H9 (cell line): ENCODE measurements at regions not wholly inside any gene's neighbourhood (a gene's known extent, or its start where the extent isn't known, plus 50 kb on each side); places are given as distances from the start of the nearest gene placed in this dataset.
"Not testable (repeated sequence)": the region's sequence is repeated elsewhere in the genome, so short reads cannot be mapped to it uniquely, and the experiment has no call there.

Experiments used
- DNase-seq: peaks from one replicate; pipeline ENCODE4 v3.0.0-alpha.2; 2017
- H2AFZ ChIP-seq: one replicate; pipeline ENCODE4 v1.6.1; 2013; ENCODE audit warnings: mild to moderate bottlenecking, low read length, control low read depth, moderate library complexity
- H2AK5ac ChIP-seq: 2 replicates; pipeline ENCODE4 v1.6.1; 2013; ENCODE audit warnings: low read length, control low read depth, mixed read lengths; ENCODE audit not compliant: insufficient read length
- H2BK120ac ChIP-seq: one replicate; pipeline ENCODE4 v1.6.1; 2013; ENCODE audit warnings: low read depth, mild to moderate bottlenecking, low read length, control low read depth, inconsistent platforms; ENCODE audit not compliant: poor library complexity, severe bottlenecking
- H2BK12ac ChIP-seq: 2 replicates; pipeline ENCODE4 v1.6.1; 2013; ENCODE audit warnings: low read length, control low read depth, mixed read lengths, low read depth; ENCODE audit not compliant: insufficient read length
- H2BK15ac ChIP-seq: 2 replicates; pipeline ENCODE4 v1.6.1; 2013; ENCODE audit warnings: low read depth, low read length, control low read depth
- H2BK20ac ChIP-seq: one replicate; pipeline ENCODE4 v1.6.1; 2013; ENCODE audit warnings: low read depth, mild to moderate bottlenecking, low read length, control low read depth, inconsistent platforms; ENCODE audit not compliant: poor library complexity, severe bottlenecking
- H2BK5ac ChIP-seq: 2 replicates; pipeline ENCODE4 v1.6.1; 2013; ENCODE audit warnings: low read length, control low read depth, mixed read lengths; ENCODE audit not compliant: insufficient read length
- H3K14ac ChIP-seq: 2 replicates; pipeline ENCODE4 v1.6.1; 2013; ENCODE audit warnings: low read length, control low read depth; ENCODE audit not compliant: insufficient read depth
- H3K18ac ChIP-seq: 2 replicates; pipeline ENCODE4 v1.6.1; 2013; ENCODE audit warnings: low read depth, mild to moderate bottlenecking, mixed read lengths, low read length, control low read depth; ENCODE audit not compliant: insufficient read length
- H3K23ac ChIP-seq: 2 replicates; pipeline ENCODE4 v1.6.1; 2013; ENCODE audit warnings: low read length, control low read depth, mixed read lengths, low read depth; ENCODE audit not compliant: insufficient read length
- H3K23me2 ChIP-seq: 2 replicates; pipeline ENCODE4 v1.6.1; 2013; ENCODE audit warnings: low read depth, mild to moderate bottlenecking, mixed read lengths, low read length, control low read depth; ENCODE audit not compliant: insufficient read length, poor library complexity, severe bottlenecking
- H3K27ac ChIP-seq: 2 replicates; pipeline ENCODE4 v1.5.1; 2013; ENCODE audit warnings: low read length, control low read depth, mixed read lengths, low read depth; ENCODE audit not compliant: insufficient read length
- H3K27me3 ChIP-seq: 2 replicates; pipeline ENCODE4 v1.6.1; 2013; ENCODE audit warnings: low read length, control low read depth, inconsistent platforms; ENCODE audit not compliant: insufficient read depth
- H3K4ac ChIP-seq: 2 replicates; pipeline ENCODE4 v1.6.1; 2013; ENCODE audit warnings: low read depth, mild to moderate bottlenecking, control low read depth, inconsistent platforms, low read length, moderate library complexity
- H3K4me1 ChIP-seq: 2 replicates; pipeline ENCODE4 v1.6.1; 2013; ENCODE audit warnings: low read length, control low read depth, inconsistent platforms; ENCODE audit not compliant: insufficient read depth
- H3K4me2 ChIP-seq: 2 replicates; pipeline ENCODE4 v1.6.1; 2013; ENCODE audit warnings: low read length, control low read depth, mixed read lengths; ENCODE audit not compliant: insufficient read length, insufficient read depth
- H3K56ac ChIP-seq: 2 replicates; pipeline ENCODE4 v1.6.1; 2013; ENCODE audit warnings: low read depth, mild to moderate bottlenecking, mixed read lengths, low read length, control low read depth; ENCODE audit not compliant: insufficient read length
- H3K79me1 ChIP-seq: 2 replicates; pipeline ENCODE4 v1.6.1; 2013; ENCODE audit warnings: low read depth, mild to moderate bottlenecking, moderate library complexity, low read length, control low read depth, inconsistent platforms; ENCODE audit not compliant: insufficient read depth, poor library complexity, severe bottlenecking
- H3K79me2 ChIP-seq: 2 replicates; pipeline ENCODE4 v1.6.1; 2013; ENCODE audit warnings: low read length, control low read depth, inconsistent platforms; ENCODE audit not compliant: insufficient read depth
- H3K9ac ChIP-seq: 2 replicates; pipeline ENCODE4 v1.6.1; 2013; ENCODE audit warnings: low read length, control low read depth, mixed read lengths; ENCODE audit not compliant: insufficient read length; ENCODE audit errors: extremely low read depth
- H3K9me3 ChIP-seq: one replicate; pipeline ENCODE4 v1.6.1; 2013; ENCODE audit warnings: low read depth, low read length, inconsistent platforms; ENCODE audit not compliant: control insufficient read depth
- H3T11ph ChIP-seq: one replicate; pipeline ENCODE4 v1.6.1; 2013; ENCODE audit warnings: mild to moderate bottlenecking, low read length, control low read depth, inconsistent platforms
- H4K20me1 ChIP-seq: one replicate; pipeline ENCODE4 v1.6.1; 2013; ENCODE audit not compliant: control insufficient read depth, insufficient read length, insufficient read depth
- H4K5ac ChIP-seq: 2 replicates; pipeline ENCODE4 v1.6.1; 2013; ENCODE audit warnings: low read depth, mild to moderate bottlenecking, mixed read lengths, low read length, control low read depth; ENCODE audit not compliant: insufficient read length
- H4K8ac ChIP-seq: replicated peaks from 2 replicates; pipeline ENCODE4 v1.6.1; 2013; ENCODE audit warnings: low read length, control low read depth, mixed read lengths, low read depth; ENCODE audit not compliant: insufficient read length
- H4K91ac ChIP-seq: 2 replicates; pipeline ENCODE4 v1.6.1; 2013; ENCODE audit warnings: low read depth, mild to moderate bottlenecking, moderate library complexity, mixed read lengths, low read length, control low read depth; ENCODE audit not compliant: insufficient read length
- H3K27ac Mint-ChIP-seq, 3 experiments: 2 replicates in 2 of 3; 3 replicates in 1 of 3; pipeline ENCODE4 v1.8.0; 2020 to 2021; ENCODE audit warnings: mixed read lengths in 3 of 3, mild to moderate bottlenecking in 1 of 3, moderate library complexity in 1 of 3
- H3K27me3 Mint-ChIP-seq: 2 replicates; pipeline ENCODE4 v1.8.0; 2021; ENCODE audit warnings: low read depth, mild to moderate bottlenecking, moderate library complexity, mixed read lengths
- H3K36me3 Mint-ChIP-seq, 3 experiments: 2 replicates in 2 of 3; 3 replicates in 1 of 3; pipeline ENCODE4 v1.8.0; 2020 to 2021; ENCODE audit warnings: low read depth in 3 of 3, mixed read lengths in 3 of 3; ENCODE audit not compliant: insufficient read depth in 1 of 3
- H3K4me1 Mint-ChIP-seq, 2 experiments: 2 replicates each; pipeline ENCODE4 v1.8.0; 2020; ENCODE audit warnings: mixed read lengths in 2 of 2
- H3K4me3 Mint-ChIP-seq, 2 experiments: 2 replicates in 1 of 2; 3 replicates in 1 of 2; pipeline ENCODE4 v1.8.0; 2020 to 2021; ENCODE audit warnings: mild to moderate bottlenecking in 2 of 2, mixed read lengths in 2 of 2, moderate library complexity in 1 of 2
- H3K9me3 Mint-ChIP-seq, 2 experiments: 2 replicates in 1 of 2; 3 replicates in 1 of 2; pipeline ENCODE4 v1.8.0; 2020; ENCODE audit warnings: mild to moderate bottlenecking in 2 of 2, mixed read lengths in 2 of 2, moderate library complexity in 1 of 2
- WGBS: extraction: QIAGEN DNeasy Blood & Tissue Kit; methylation state at CpG from one replicate; pipeline ENCODE4 v1.1.7; 2013; ENCODE audit warnings: missing lambda C conversion rate, low lambda C conversion rate, mixed read lengths; ENCODE audit not compliant: insufficient read length; ENCODE audit errors: extremely low coverage; 5-methylcytosine and 5-hydroxymethylcytosine counted together

DNA sequence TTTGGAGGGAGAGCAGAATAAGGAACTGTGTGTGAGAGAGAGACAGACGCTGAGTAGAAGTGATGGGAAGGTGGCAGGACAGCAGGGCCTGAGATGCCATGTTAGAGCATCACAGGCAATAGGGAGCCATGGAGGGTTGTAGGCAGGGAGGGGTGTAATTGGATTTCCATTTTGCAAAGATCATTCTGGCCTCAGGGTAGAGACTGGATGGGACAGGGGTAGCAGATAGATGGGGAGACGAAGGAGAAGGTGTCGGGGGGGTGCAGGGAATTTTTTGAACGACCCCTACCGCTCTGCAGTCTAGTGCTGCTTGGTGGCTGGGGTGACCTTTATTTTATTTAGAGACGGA, 106.4 kb downstream of the CRLF3 start:
- not testable (repeated sequence) for H3K18ac ChIP-seq, H3K4me1 ChIP-seq, H2BK5ac ChIP-seq, H3K14ac ChIP-seq, H4K20me1 ChIP-seq, H3K27ac ChIP-seq, H3K9me3 Mint-ChIP-seq, H2AFZ ChIP-seq, H3K4ac ChIP-seq, H3K9ac ChIP-seq, H3K56ac ChIP-seq, H2BK20ac ChIP-seq, H2BK12ac ChIP-seq, H3K27me3 Mint-ChIP-seq, H2BK120ac ChIP-seq, H3K4me2 ChIP-seq, H4K8ac ChIP-seq, H3K9me3 ChIP-seq, H4K5ac ChIP-seq, H4K91ac ChIP-seq, H2BK15ac ChIP-seq, H3K23ac ChIP-seq, H3K23me2 ChIP-seq, H2AK5ac ChIP-seq, H3K27me3 ChIP-seq, H3T11ph ChIP-seq
- Mint-ChIP-seq H3K36me3 (peaks cover 12 to 43% (median 40%) of the 10 kb centered on the region in 3 experiments), H3K27ac (peak overlapping the region in 1 of 3 experiments; percentile 56; a peak in 2 of 7 replicates), H3K4me1 (peaks cover 28% of the 10 kb centered on the region in 2 experiments), H3K4me3 (peak overlapping the region in 1 of 2 experiments; percentile 11; a peak in 1 of 5 replicates)
- no CpG with 5 or more reads among the region's 6 CpGs for WGBS
- peak; percentile 13 for DNase-seq
- Histone ChIP-seq H3K79me1 (peaks cover 20% of the 10 kb centered on the region), H3K79me2 (peaks cover 65% of the 10 kb centered on the region; the same call in 1 of the 2 replicates)
